GM18502 (cell line): ENCODE measurements at regions not wholly inside any gene's neighbourhood (a gene's known extent, or its start where the extent isn't known, plus 50 kb on each side); places are given as distances from the start of the nearest gene placed in this dataset.

ENCODE experiments used
- ATAC-seq: cut with Tn5 transposase; IDR thresholded peaks from one replicate; pipeline ENCODE4 v1.9.1; 2021; ENCODE audit warnings: mild to moderate bottlenecking; ENCODE audit not compliant: unreplicated experiment, poor library complexity

- ATAC-seq: no peak
Measured at GRCh38 chr6:139551376-139551775, 176.9 kb upstream of the CITED2 start.

- ATAC-seq: no peak
Measured at GRCh38 chr6:139550361-139550760, 175.9 kb upstream of the CITED2 start.

GRCh38 chr6:139549561-139550070 is 175.2 kb upstream of the CITED2 start:
- ATAC-seq: no peak

- no peak for ATAC-seq
Measured at GRCh38 chr6:139547804-139548203, 173.4 kb upstream of the CITED2 start.

GRCh38 chr6:139547122-139547776 is 172.8 kb upstream of the CITED2 start:
- ATAC-seq: no peak

- no peak for ATAC-seq
Measured at GRCh38 chr6:139546106-139546472, 171.6 kb upstream of the CITED2 start.

- no peak for ATAC-seq
Measured at GRCh38 chr6:139545206-139546105, 171.0 kb upstream of the CITED2 start.

- no peak for ATAC-seq
Measured at GRCh38 chr6:139544701-139545057, 170.2 kb upstream of the CITED2 start.

GRCh38 chr6:139542351-139542750 is 167.9 kb upstream of the CITED2 start:
- no peak for ATAC-seq

- no peak for ATAC-seq
Measured at GRCh38 chr6:139540894-139541293, 166.4 kb upstream of the CITED2 start.

- peak; percentile 81 for ATAC-seq
Measured at GRCh38 chr6:139540276-139540675, 165.8 kb upstream of the CITED2 start.

GRCh38 chr6:139539852-139540251 is 165.4 kb upstream of the CITED2 start:
- no peak for ATAC-seq

GRCh38 chr6:139538366-139538765 is 163.9 kb upstream of the CITED2 start:
- no peak for ATAC-seq

GRCh38 chr6:139536751-139537617 is 162.5 kb upstream of the CITED2 start:
- no peak for ATAC-seq

GRCh38 chr6:139534472-139535115 is 160.1 kb upstream of the CITED2 start:
- peak; percentile 57 for ATAC-seq

- ATAC-seq: peak; percentile 35
Measured at GRCh38 chr6:139533573-139534471, 159.4 kb upstream of the CITED2 start.

- no peak for ATAC-seq
Measured at GRCh38 chr6:139533171-139533570, 158.7 kb upstream of the CITED2 start.

GRCh38 chr6:139531148-139532115 is 157.0 kb upstream of the CITED2 start:
- no peak for ATAC-seq
